Osteoblast (primary cell): ENCODE measurements at regions not wholly inside any gene's neighbourhood (a gene's known extent, or its start where the extent isn't known, plus 50 kb on each side); places are given as distances from the start of the nearest gene placed in this dataset.

ENCODE experiments used
- DNase-seq: peaks from one replicate; pipeline ENCODE4 v3.0.0; 2011; ENCODE audit warnings: low spot score, mixed read lengths; ENCODE audit not compliant: insufficient read length; ENCODE audit errors: missing footprints
- H2AFZ ChIP-seq: 2 replicates; pipeline ENCODE4 v1.6.0; 2011; ENCODE audit warnings: mild to moderate bottlenecking, low read length
- H3K27ac ChIP-seq: 2 replicates; pipeline ENCODE4 v1.5.1; 2011; ENCODE audit warnings: mild to moderate bottlenecking, low read depth, low read length, moderate library complexity
- H3K27me3 ChIP-seq: 2 replicates; pipeline ENCODE4 v1.6.0; 2012; ENCODE audit warnings: mild to moderate bottlenecking, control low read depth, inconsistent platforms, low read length, moderate library complexity; ENCODE audit not compliant: insufficient read depth
- H3K36me3 ChIP-seq: 2 replicates; pipeline ENCODE4 v1.5.1; 2011; ENCODE audit warnings: mild to moderate bottlenecking, low read length, control low read depth, moderate library complexity; ENCODE audit not compliant: insufficient read depth
- H3K4me1 ChIP-seq: 2 replicates; pipeline ENCODE4 v1.5.1; 2011; ENCODE audit warnings: mild to moderate bottlenecking, low read length, control low read depth, moderate library complexity; ENCODE audit not compliant: insufficient read depth
- H3K4me2 ChIP-seq: 2 replicates; pipeline ENCODE4 v1.6.0; 2011; ENCODE audit warnings: mild to moderate bottlenecking, low read length; ENCODE audit not compliant: insufficient read depth
- H3K4me3 ChIP-seq: fragments of 200-600 bp; sonication (generic); 3 replicates; pipeline ENCODE4 v1.5.1; 2012; ENCODE audit warnings: mild to moderate bottlenecking, low read length, inconsistent platforms; ENCODE audit not compliant: insufficient read depth
- H3K79me2 ChIP-seq: 2 replicates; pipeline ENCODE4 v1.6.0; 2012; ENCODE audit warnings: mild to moderate bottlenecking, low read length, control low read depth, inconsistent platforms; ENCODE audit not compliant: insufficient read depth
- H3K9me3 ChIP-seq: 2 replicates; pipeline ENCODE4 v1.5.1; 2011; ENCODE audit warnings: low read depth, low read length, control low read depth
- H4K20me1 ChIP-seq: 2 replicates; pipeline ENCODE4 v1.6.0; 2012; ENCODE audit warnings: mild to moderate bottlenecking, low read length, control low read depth; ENCODE audit not compliant: insufficient read depth
- CTCF ChIP-seq: IDR thresholded peaks from 2 replicates; pipeline ENCODE4 v1.5.1; 2011; ENCODE audit warnings: mild to moderate bottlenecking, low read depth, low read length, moderate library complexity; ENCODE audit errors: extremely low read depth

- no peak overlapping the region for H3K4me3 ChIP-seq
- H4K20me1 ChIP-seq, result no peaks in the 10 kb centered on the region
- no peak overlapping the region for H3K4me2 ChIP-seq
- no peak overlapping the region for H2AFZ ChIP-seq
- H3K79me2 ChIP-seq, result no peaks in the 10 kb centered on the region
- no peaks in the 10 kb centered on the region for H3K9me3 ChIP-seq
- no peak for TF ChIP-seq CTCF
- no peaks in the 10 kb centered on the region for H3K36me3 ChIP-seq
- peaks cover 25% of the 10 kb centered on the region for H3K27me3 ChIP-seq
- H3K27ac ChIP-seq, result no peak overlapping the region
- DNase-seq, result no peak
- peaks cover 4% of the 10 kb centered on the region for H3K4me1 ChIP-seq
Measured at GRCh38 chr3:72630969-72631344, 217.3 kb downstream of the SHQ1 start.

GRCh38 chr3:72630327-72630968, 217.8 kb downstream of the SHQ1 start:
- no peaks in the 10 kb centered on the region for H3K79me2 ChIP-seq
- no peak for TF ChIP-seq CTCF
- no peak overlapping the region for H3K4me2 ChIP-seq

GRCh38 chr3:72629191-72629631, 219.0 kb downstream of the SHQ1 start:
- Histone ChIP-seq H3K36me3 (no peaks in the 10 kb centered on the region), H3K9me3 (no peaks in the 10 kb centered on the region), H4K20me1 (no peaks in the 10 kb centered on the region), H3K27ac (no peak overlapping the region), H2AFZ (no peak overlapping the region), H3K27me3 (peaks cover 18% of the 10 kb centered on the region), H3K4me1 (peaks cover 4% of the 10 kb centered on the region), H3K79me2 (no peaks in the 10 kb centered on the region), H3K4me2 (no peak overlapping the region), H3K4me3 (no peak overlapping the region)
- no peak for TF ChIP-seq CTCF
- no peak for DNase-seq

More at GRCh38 chr3:72630327-72630968, 217.8 kb downstream of the SHQ1 start:
- no peaks in the 10 kb centered on the region for H3K36me3 ChIP-seq
- H3K4me1 ChIP-seq, result peaks cover 4% of the 10 kb centered on the region
- H4K20me1 ChIP-seq, result no peaks in the 10 kb centered on the region
- no peak overlapping the region for H3K4me3 ChIP-seq
- no peaks in the 10 kb centered on the region for H3K9me3 ChIP-seq
- no peak for DNase-seq
- H2AFZ ChIP-seq, result no peak overlapping the region
- H3K27me3 ChIP-seq, result peaks cover 24% of the 10 kb centered on the region
- no peak overlapping the region for H3K27ac ChIP-seq

- H3K36me3 ChIP-seq, result no peaks in the 10 kb centered on the region
- TF ChIP-seq CTCF, result no peak
- no peaks in the 10 kb centered on the region for H4K20me1 ChIP-seq
- H3K79me2 ChIP-seq, result no peaks in the 10 kb centered on the region
- peaks cover 9% of the 10 kb centered on the region for H3K27me3 ChIP-seq
- no peak overlapping the region for H3K4me2 ChIP-seq
- H3K27ac ChIP-seq, result no peak overlapping the region
- H2AFZ ChIP-seq, result no peak overlapping the region
- DNase-seq, result no peak
- no peak overlapping the region for H3K4me3 ChIP-seq
- H3K9me3 ChIP-seq, result no peaks in the 10 kb centered on the region
- H3K4me1 ChIP-seq, result peaks cover 2% of the 10 kb centered on the region
Measured at GRCh38 chr3:72628065-72628464, 220.2 kb downstream of the SHQ1 start.
